Kidney (tissue), 13 donors: ENCODE measurements at regions not wholly inside any gene's neighbourhood (a gene's known extent, or its start where the extent isn't known, plus 50 kb on each side); places are given as distances from the start of the nearest gene placed in this dataset.

Source experiments
- DNase-seq, 5 donors: peaks; one replicate each; pipeline ENCODE4 v3.0.0-alpha.2; 2013 to 2020
- FAIRE-seq: peaks from 2 replicates; lab custom pipeline; 2012; peaks lifted over from hg19 to GRCh38; lab: Jason Lieb, UNC
- H3K27ac ChIP-seq, 2 donors: one replicate each; pipeline ENCODE4 v1.7.0; 2013; ENCODE audit warnings: low read depth in 2 of 2, low read length in 2 of 2, inconsistent platforms in 1 of 2
- H3K27me3 ChIP-seq: one replicate; pipeline ENCODE4 v1.7.1; 2013; ENCODE audit warnings: low read length, inconsistent platforms; ENCODE audit not compliant: control insufficient read depth, insufficient read depth
- H3K36me3 ChIP-seq, 3 donors: one replicate each; pipeline versions ENCODE4 v1.7.0 to v1.7.1; 2013; ENCODE audit warnings: low read length in 3 of 3, control low read depth in 1 of 3, inconsistent platforms in 1 of 3; ENCODE audit not compliant: insufficient read depth in 3 of 3, control insufficient read depth in 2 of 3
- H3K4me1 ChIP-seq, 3 donors: one replicate each; pipeline versions ENCODE4 v1.7.0 to v1.7.1; 2013; ENCODE audit warnings: low read length in 3 of 3, inconsistent platforms in 1 of 3, low read depth in 1 of 3; ENCODE audit not compliant: control insufficient read depth in 2 of 3, insufficient read depth in 2 of 3
- H3K4me3 ChIP-seq, 3 donors: one replicate each; pipeline versions ENCODE4 v1.7.0 to v1.8.1; 2013; ENCODE audit warnings: low read length in 3 of 3, control low read depth in 1 of 3, inconsistent platforms in 1 of 3
- H3K9ac ChIP-seq, 3 donors: one replicate each; pipeline versions ENCODE4 v1.7.0 to v1.7.1; 2013; ENCODE audit warnings: low read length in 3 of 3, control low read depth in 1 of 3, inconsistent platforms in 1 of 3
- H3K9me3 ChIP-seq, 3 donors: one replicate each; pipeline versions ENCODE4 v1.7.0 to v1.7.1; 2013; ENCODE audit warnings: low read length in 3 of 3, control low read depth in 1 of 3, inconsistent platforms in 1 of 3; ENCODE audit not compliant: control insufficient read depth in 2 of 3, insufficient read depth in 1 of 3
- intact Hi-C: fragments of 100-400 bp; cut with DNase I; formaldehyde crosslinking; loops from one replicate; pipeline ENCODE4 v1.11.1; 2022
- TF ChIP-seq, protein P1 (sequence below): IDR thresholded peaks from 3 replicates; pipeline ENCODE4 v1.5.1; 2012; ENCODE audit warnings: mild to moderate bottlenecking, moderate library complexity, borderline replicate concordance; ENCODE audit not compliant: insufficient read depth; ENCODE audit errors: extremely low read depth
- donor health status: control.
- donor health status: control.
- donor health status: control.
- donor health status: control.
- donor health status: control.
- donor health status: DM: yes; HTN: yes; CAD: no.
- donor health status: Normal renal cell carcinoma (clear cell type).

DNA sequence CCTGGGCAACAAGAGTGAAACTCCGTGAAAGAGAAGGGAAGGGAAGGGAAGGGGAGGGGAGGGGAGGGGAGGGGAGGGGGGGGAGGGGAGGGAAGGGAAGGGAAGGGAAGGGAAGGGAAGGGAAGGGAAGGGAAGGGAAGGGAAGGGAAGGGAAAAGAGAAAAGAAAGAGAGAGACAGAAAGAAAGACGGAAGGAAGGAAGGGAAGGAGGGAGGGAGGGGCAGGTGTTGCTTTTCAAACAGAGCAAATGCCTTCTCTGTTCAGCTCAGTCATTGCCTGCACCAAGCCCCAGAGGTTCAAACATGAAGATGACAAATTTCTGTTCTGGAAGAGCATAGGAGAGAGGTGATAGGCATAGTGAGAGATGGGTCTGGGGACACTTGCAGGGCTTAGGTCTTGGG, 330.0 kb downstream of the DRD1 start:
- TF ChIP-seq, protein P1, sequence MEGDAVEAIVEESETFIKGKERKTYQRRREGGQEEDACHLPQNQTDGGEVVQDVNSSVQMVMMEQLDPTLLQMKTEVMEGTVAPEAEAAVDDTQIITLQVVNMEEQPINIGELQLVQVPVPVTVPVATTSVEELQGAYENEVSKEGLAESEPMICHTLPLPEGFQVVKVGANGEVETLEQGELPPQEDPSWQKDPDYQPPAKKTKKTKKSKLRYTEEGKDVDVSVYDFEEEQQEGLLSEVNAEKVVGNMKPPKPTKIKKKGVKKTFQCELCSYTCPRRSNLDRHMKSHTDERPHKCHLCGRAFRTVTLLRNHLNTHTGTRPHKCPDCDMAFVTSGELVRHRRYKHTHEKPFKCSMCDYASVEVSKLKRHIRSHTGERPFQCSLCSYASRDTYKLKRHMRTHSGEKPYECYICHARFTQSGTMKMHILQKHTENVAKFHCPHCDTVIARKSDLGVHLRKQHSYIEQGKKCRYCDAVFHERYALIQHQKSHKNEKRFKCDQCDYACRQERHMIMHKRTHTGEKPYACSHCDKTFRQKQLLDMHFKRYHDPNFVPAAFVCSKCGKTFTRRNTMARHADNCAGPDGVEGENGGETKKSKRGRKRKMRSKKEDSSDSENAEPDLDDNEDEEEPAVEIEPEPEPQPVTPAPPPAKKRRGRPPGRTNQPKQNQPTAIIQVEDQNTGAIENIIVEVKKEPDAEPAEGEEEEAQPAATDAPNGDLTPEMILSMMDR: no peak
- intact Hi-C loops: no loop called here

DNA sequence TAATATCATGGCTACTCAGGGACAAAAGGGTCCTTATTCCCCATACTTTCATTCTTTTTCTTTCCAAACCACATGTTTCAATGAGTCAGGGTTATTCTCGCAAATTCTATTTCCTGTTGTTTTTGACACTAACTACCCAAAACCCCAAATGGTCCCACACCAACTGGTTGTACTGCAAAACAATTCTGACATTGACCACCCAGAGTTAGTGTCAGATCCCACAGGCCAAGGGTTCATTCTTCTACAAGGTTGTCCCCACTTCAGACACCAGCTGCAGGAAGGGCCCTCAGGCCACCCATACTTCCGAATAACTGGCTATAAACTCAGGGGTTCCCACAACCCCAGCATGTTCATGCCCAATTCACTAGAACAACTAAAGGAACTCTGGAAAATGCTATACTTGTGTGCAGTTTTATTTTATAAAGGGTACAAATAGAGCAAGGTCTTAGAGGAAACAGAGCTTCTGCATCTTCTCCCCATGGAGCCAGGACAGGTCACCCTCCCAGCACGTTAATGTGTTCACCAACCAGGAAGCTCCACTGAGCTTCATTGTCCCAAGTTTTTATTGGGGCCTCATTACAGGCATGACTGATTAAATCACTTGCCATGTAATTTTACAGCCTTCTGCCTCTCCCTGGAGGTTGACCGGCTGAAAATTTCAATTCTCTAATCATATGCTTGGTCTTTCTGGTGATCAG, 334.8 kb downstream of the DRD1 start:
- H3K27me3 ChIP-seq: no peaks in the 10 kb centered on the region
- intact Hi-C loops: no loop called here
- H3K9me3 ChIP-seq: peaks cover 0 to 3% (median 0%) of the 10 kb centered on the region in 3 donors
- FAIRE-seq (no peak), DNase-seq (no peak)
- H3K27ac ChIP-seq: no peak overlapping the region
- H3K4me3 ChIP-seq: no peak overlapping the region
- no peak overlapping the region for H3K9ac ChIP-seq
- TF ChIP-seq, protein P1: no peak
- H3K36me3 ChIP-seq: no peaks in the 10 kb centered on the region
- no peaks in the 10 kb centered on the region for H3K4me1 ChIP-seq

More for the DNA sequence above, 330.0 kb downstream of the DRD1 start:
- no peaks in the 10 kb centered on the region for H3K4me1 ChIP-seq
- no peaks in the 10 kb centered on the region for H3K36me3 ChIP-seq
- no peaks in the 10 kb centered on the region for H3K27me3 ChIP-seq
- H3K9ac ChIP-seq: no peak overlapping the region
- no peak overlapping the region for H3K4me3 ChIP-seq
- FAIRE-seq (no peak), DNase-seq (no peak)
- H3K9me3 ChIP-seq: peaks cover 0 to 2% (median 0%) of the 10 kb centered on the region in 3 donors
- no peak overlapping the region for H3K27ac ChIP-seq

DNA sequence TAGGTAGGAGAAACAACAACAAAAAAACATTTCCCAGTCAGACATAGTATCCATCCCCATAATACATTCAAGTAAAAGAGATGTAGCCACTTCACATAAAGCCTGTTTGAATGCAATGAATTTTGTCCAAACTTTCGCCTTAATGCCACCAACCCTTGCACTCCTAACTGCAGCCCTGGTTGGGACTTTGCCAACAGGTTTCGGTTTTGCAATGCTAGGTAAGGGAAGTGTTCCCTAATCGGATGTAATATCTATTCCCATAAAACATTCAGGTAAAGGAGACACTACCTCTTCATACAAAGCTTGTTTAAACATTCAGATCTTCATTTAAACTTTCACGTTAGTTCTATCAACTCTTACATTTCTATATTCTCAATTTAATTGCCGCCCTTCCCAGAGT, 336.1 kb downstream of the DRD1 start:
- Histone ChIP-seq H3K9me3 (peaks cover 0 to 3% (median 0%) of the 10 kb centered on the region in 3 donors), H3K27ac (no peak overlapping the region), H3K27me3 (no peaks in the 10 kb centered on the region), H3K4me3 (no peak overlapping the region), H3K4me1 (no peaks in the 10 kb centered on the region), H3K9ac (no peak overlapping the region), H3K36me3 (no peaks in the 10 kb centered on the region)
- FAIRE-seq (no peak), DNase-seq (no peak)
- TF ChIP-seq, protein P1: no peak
- intact Hi-C loops: no loop called here
